Umbilical cord (tissue), 1 donor: ENCODE measurements at regions not wholly inside any gene's neighbourhood (a gene's known extent, or its start where the extent isn't known, plus 50 kb on each side); places are given as distances from the start of the nearest gene placed in this dataset.
"Not testable (repeated sequence)": the region's sequence is repeated elsewhere in the genome, so short reads cannot be mapped to it uniquely, and the experiment has no call there.

Source experiments
- DNase-seq: peaks from one replicate; pipeline ENCODE4 v3.0.0-alpha.2; 2015; ENCODE audit warnings: low spot score

DNA sequence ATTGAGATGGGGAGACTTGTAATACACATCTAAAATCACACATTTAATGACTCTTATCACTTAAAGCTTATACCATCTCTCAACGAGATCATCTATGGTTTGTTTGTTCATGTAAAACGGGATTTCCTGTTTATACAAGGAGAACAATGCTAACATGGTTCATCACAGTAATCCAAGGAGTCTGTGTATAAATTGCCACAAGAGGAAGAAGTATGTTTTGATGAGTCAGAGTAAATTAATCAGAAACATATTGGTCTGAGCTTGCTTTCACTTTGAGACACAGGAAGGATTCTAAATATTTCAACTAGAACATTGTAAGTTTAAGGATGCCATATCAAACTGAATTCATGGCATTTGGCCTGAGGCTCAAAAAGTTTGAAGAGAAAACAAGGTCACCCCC is 594.1 kb downstream of the GLUD2 start:
- no peak for DNase-seq

DNA sequence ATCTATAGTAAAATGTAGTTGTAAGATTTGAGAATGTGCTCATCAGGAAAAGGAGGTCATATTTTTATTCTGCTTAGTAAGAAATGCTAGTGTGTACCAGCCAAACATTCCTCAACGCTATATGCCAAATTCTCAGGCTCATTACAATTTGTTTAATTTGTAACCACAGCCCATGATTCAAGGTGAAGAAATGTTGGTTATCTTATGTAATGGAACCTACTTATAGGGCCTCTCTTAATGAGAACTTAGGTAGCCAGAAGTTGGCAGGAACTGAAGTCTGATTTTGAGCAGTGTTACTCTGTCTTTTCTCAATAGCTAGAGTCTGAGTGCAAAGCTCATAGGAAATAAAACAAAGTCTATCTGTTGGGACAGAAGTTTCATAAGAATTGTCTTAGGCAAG is 595.0 kb downstream of the GLUD2 start:
- no peak for DNase-seq

DNA sequence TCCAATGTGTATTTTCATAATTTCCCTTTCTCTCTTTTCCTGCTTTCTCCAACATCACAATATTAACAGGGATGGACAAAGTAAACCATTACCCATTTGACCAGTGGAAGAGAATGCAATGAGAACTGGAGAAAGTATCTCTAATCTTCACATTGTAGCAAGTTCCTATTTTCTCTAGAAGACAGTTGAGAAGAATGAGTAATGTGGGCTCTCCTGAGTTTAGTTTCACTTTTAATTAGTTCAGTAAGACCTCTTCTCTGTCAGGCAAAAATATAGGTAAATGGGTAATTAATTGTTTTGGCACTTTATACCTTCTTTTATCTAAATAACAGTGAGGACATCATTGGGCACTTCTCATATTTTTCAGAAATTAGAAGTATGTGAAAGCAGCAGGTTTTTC is 602.0 kb downstream of the GLUD2 start:
- DNase-seq, result no peak

DNA sequence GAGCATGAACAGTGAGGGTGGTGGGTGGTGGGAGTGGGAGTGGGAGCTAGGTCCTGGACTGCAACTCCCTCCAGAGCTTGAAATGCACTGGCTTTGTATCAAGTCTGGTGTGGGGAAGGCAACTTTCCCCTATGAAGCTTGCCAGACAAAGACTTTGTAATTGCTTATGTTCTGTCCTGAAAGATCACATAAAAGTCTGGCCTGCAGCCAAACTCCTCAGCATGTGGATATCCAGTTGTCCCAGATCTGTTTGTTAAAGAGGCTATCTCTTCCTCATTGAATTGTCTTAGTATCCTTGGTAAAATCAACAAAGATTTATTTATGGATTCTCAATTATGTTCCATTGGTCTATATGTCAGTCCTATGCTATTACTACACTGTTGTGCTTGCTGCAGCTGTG is 607.9 kb downstream of the GLUD2 start:
- DNase-seq, result no peak

DNA sequence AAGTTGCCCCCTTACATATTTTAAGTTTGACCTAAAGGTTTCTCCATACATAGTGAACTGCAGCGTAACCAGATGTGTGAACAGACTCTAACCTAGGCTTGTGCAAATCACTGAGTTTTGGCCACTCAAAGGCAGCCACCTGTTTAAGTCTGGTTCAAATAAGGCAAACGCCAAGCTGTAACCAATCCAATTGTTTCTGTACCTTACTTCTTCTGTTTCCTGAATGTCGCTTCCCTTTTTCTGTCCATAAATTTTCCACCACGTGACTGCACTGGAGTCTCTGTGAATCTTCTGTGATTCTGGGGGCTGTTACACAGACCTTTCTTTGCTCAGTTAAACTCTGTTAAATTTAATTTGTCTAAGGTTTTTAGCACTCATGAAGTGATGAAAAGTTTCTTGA is 618.8 kb downstream of the GLUD2 start:
- no peak for DNase-seq

DNA sequence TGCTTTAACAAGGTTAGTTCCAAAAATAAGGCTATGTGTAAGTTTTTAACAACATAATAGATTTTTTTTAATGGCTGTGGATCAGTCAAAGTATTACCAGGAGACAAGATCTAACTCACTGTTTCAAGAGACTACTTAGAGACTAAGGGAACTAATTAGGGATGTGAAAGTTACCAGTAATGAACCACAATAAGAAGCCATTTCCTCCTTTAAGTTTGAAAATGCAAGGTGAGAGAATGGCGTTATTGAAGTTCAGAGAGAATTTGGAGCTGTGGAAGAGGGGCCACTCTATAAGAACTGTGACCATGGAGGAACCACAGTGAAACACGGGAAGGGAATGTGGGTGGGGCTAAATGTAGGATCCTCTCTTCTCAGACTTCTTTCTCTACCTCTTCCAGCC is 624.2 kb downstream of the GLUD2 start:
- DNase-seq, result no peak

DNA sequence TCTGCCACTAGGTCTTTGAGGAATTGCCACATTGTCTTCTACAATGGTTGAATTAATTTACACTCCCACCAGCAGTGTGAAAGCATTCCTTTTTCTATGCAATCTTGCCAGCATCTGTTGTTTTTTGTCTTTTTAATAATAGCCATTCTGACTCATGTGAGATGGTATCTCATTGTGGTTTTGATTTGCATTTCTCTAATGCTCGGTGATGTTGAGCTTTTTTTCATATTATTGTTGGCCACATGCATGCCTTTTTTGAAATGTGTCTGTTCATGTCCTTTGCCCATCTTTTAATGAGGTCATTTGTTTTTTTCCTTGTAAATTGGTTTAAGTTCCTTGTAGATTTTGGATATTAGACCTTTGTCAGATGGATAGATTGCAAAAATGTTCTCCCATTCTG is 661.8 kb downstream of the GLUD2 start:
- DNase-seq, result not testable (repeated sequence)

DNA sequence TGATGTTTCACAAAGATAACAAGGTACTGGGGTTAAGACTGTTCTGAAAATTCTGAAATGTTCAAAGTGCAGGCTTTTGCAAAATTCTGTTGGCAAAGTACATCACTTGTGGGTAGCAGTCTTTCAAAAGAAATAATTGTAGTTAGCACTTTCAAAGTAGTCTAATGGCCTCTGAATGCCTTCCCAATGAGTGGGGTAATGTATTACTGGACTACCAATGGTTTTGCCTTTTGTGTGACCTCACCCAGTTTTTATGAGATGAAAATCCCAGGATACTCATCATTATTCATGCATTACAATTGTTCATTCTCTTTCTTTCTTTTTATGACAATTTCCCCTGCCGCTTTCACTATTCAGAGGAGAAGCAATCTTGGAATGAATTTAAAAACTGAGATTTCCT is 686.1 kb downstream of the GLUD2 start:
- no peak for DNase-seq

DNA sequence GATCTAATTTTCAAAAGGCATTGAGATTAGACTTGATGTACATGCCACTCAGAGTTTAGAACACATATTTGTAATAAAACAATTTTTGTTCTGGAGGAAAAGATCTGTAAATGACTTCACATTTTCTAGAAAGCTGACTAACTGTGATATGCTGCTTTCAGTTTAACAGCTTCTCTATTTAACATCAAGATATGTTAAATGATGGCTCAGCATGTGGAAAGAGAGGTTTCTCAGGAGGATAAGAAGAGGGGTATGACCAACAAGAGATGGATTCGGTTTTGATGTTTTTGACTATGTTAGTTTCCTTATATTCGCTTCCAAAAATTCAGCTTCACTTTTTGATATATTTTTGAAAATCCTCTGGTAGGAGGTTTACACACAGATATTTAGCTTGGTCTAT is 698.7 kb downstream of the GLUD2 start:
- DNase-seq, result no peak

DNA sequence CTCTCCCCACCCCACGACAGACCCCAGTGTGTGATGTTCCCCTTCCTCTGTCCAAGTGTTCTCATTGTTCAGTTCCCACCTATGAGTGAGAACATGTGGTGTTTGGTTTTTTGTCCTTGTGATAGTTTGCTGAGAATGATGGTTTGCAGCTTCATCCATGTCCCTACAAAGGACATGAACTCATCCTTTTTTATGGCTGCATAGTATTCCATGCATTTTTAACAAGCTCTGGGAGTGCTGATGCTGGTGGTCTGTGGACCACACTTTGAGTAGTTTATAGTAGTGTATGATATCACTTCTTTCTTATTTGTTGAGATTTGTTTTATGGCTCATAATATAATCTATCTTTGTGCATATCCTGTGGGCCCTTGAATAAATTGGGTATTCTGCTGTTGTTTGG is 706.2 kb downstream of the GLUD2 start:
- not testable (repeated sequence) for DNase-seq

DNA sequence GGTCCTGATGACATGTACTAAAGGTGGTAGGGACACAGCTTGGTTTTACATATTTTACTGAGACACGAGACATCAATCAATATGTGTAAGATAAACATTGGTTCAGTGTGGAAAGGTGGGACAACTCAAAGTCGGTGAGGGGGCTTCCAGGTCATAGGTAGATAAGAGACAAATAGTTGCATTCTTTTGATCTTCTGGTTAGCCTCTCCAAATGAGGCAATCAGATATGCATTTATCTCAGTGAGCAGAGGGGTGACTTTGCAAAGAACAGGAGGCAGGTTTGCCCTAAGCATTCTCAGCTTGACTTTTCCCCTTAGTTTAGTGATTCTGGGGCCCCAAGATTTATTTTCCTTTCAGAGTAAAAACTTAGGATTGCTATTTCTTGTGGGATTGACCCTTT is 706.9 kb downstream of the GLUD2 start:
- DNase-seq, result no peak

DNA sequence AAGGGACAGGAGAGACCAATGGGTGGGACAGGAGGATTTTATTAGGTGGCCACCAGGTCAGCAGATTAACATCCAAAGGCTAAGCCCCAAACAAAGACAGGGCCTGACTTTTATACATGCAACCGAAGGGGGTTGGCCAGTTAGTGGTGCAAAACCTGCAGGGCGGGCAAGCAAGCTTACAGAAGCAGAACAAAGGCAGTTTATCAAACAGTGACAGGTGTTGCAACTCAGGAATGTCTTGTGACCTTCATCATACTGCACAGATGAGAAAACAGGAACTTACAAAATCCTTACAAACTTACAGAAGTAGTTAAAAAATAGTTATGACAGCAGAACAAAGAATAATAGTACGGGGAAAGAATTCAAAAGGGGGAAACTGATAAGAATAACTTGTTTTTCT is 708.1 kb downstream of the GLUD2 start:
- DNase-seq, result no peak

DNA sequence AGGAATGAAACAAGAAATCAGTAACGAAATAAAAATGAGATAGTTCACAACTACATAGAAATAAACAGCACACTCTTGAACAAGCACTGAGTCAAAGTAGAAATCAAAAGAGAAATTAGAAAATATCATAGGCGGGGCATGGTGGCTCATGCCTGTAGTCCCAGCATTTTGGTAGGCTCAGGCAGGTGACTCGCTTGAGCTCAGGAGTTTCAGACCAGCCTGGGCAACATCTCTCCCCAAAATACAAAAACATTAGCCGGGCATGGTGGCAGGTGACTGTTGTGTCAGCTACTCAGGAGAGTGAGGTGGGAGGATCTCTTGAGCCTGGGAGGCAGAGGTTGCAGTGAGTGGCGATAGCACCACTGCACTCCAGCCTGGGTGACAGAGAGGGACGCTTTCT is 714.4 kb downstream of the GLUD2 start:
- DNase-seq, result no peak

DNA sequence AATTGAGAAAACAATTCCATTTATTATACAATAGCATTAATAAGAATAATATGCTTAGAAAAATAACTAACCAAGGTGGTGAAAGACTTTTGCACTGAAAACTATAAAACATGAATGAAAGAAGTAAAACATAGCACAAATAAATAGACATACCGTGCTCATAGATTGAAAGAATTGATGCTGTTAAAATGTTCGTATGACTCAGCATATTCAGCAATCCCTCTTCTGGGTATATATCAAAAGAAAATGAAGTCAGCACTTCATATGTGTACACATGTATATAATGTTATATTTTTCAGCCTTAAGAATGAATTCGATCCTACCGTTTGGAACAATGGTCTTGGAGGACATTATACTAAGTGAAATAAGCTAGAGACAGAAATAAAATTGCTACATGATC is 716.3 kb downstream of the GLUD2 start:
- DNase-seq, result no peak

DNA sequence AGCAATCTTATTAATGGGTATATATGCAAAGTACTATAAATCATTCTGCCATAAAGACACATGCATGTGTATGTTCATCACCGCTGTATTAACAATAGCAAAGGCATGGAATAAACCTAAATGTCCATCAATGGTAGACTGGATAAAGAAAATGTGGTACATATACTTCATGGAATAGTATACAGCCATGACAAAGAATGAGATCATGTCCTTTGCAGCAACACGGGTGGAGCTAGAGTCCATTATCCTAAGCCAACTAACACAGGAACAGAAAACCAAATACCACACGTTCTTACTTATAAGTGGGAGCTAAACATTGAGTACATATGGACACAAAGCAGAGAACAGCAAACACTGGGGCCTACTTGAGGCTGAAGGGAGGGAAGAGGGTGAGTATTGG is 720.8 kb downstream of the GLUD2 start:
- DNase-seq, result not testable (repeated sequence)

DNA sequence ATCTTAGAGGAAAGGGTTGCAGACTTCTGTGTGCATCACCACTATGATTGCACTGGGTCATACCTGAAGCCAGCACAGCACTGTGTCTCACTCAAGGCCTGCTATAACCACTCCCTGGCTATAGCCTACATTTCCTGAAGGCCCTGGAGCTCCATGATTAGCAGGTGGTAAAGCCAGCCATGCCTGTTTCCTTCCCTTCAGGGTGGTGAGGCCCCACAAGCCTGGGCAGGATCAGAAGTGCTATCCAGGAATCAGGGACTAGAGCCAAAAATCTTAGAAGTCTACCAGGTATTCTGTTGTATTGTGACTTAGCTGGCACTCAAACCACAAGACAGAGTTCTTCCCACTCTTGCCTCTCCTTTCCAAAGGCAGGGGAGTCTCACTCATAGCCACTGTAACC is 734.6 kb downstream of the GLUD2 start:
- no peak for DNase-seq

DNA sequence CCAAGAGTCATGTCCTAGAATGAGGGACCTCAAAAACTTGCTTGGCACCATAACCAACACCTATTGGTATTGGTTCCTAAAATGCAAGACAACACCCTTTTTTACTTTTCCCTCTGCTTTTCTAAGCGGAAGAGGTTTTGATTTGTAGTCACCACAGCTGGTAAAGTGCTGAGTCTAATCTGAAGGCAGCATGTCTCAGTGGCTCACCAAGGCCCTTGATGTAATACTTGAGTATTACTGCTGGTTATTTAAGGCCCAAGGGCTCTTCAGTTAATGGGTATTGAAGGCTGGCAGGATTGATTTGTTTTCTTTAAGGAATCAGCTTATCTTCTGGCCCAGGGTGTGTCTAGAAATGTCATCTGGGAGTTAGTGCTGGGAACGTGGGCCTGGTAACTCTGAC is 735.1 kb downstream of the GLUD2 start:
- DNase-seq, result no peak

DNA sequence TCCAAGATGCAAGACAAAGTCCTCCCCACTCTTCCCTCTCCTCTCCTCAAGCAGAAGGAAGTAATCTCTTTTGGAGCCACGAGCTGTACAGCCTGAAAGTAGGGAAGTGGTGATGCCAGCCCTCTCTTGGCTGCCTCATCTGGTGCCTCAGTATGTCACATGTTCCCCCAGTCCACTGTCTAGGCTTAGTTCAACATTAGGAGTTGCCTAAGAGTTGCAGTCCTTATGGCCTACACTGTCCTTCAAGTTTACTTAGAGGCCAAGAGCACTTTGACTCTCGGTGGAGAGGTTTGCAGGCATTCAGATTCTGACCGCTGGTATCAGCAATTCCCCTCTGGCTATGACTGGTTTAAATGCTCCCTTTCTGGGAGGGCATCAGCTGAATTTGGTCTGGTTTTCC is 735.6 kb downstream of the GLUD2 start:
- no peak for DNase-seq

DNA sequence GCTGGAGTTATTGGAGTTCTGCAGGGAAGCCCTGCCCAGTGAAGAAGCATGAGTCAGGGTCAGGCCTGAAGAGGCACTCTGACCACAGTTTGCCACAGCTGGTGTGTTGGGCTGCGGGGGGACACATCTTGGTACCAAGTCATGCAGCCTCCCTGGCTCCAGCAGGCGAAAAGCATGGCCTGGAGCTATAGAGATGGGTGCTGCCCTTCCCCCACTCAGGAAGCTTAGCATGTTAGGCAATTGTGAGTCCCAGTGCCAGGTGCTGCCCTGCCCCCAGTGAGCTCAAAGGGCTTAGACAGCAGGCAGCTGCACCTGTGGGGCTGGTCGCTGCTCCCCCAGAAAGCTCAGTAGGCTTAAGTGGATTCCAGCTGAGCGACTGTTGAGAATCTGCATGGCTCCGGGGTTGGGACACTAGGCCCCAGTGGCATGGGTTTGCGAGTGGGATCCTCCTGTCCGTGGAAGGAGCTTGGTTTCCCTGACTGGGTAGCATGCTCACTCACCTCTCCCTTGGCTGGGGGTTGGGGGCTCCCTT is 755.5 kb downstream of the GLUD2 start:
- DNase-seq, result no peak

DNA sequence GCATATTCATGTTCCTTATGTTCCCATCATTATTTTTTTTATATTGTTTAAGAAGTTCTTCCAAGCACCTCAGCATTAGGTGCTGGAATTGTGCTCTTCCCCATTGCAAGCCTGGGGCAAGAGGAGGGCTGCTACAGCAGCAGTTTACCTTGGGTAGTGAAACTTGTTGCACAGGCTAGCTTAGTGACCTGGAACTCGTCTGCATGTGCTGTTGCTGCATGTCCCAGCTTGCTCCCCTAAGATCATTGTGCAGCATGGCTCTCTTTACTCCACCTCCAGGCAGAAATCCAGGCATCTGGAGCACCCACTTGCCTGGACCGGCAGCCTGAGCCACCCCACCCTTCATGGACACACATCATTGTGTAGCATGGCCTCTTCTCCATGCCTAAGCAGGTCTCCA is 776.0 kb downstream of the GLUD2 start:
- no peak for DNase-seq

DNA sequence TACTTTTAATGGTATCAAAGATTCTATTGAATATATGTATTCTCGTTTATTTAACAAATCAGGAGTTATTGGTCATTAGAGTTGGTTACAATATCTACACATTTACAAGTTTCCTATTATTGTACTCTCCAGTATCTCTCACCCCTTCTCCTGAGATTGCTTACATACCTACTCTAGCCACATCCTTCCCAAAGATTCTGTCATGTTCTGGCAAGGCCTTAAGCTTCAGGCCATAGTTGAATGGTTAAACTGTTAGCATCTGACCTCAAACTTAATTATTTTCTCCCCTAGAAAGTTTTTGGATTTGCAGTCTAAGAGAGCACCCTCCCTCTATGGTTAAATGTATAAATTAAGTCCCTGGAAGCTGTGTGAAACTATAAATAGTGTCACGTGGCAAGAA is 784.2 kb downstream of the GLUD2 start:
- no peak for DNase-seq

DNA sequence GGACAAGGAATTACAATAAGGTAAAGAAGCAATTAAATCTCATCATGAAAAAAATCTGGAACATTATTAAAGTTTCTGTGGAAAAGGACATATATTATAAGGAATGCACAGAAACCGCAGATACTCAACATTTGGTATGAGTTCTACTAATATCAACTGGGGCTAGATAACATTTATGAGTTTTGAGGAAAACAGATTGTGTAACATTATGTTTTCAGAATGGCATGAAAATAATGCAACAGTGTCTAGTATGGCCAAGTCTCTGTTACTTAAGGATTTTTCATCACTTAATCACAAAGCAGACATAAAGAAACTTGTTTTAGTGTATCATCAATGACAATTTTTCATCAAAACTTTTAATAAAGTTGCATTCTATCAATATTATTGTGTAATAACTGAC is 785.0 kb downstream of the GLUD2 start:
- DNase-seq, result peak; percentile 32

DNA sequence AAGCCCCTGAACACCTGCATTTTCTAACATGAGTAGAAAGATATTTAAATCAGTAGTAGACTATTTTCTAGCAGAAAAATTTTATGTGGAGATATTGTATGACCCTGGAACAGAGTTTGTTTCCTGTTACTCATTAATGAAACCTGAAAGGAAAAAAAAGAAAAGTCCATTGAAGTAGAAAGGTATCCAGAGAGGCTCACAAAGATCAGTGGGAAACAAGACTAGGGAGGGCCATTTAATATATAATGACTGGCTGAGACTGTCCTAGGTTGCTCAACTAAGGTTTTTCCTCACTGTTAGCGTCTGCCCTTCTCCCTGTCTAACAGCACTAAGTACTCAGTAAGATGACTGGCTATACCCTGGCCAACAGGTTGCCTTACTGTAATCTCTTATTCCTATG is 788.6 kb downstream of the GLUD2 start:
- no peak for DNase-seq

DNA sequence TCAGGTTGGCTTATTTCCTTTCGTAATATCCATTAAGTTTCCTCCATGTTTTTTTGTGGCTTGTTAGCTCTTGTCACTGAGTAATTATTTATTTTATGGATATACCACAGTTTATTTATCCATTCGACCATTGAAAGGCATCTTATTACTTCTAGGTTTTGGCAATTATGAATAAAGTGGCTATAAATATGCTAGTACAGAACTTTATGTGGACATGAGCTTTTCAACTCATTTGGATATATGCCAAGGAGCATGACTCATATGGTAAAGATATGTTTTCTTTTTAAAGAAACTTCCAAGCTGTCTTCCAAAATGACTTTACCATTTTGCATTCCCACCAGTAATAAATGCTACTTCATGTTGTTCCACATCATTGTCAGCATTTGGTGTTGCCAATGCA is 803.6 kb downstream of the GLUD2 start:
- no peak for DNase-seq
